Right forelimb (tissue), 1 donor: ENCODE measurements at regions not wholly inside any gene's neighbourhood (a gene's known extent, or its start where the extent isn't known, plus 50 kb on each side); places are given as distances from the start of the nearest gene placed in this dataset.
"Not testable (repeated sequence)": the region's sequence is repeated elsewhere in the genome, so short reads cannot be mapped to it uniquely, and the experiment has no call there.

Experiments
- DNase-seq: peaks from one replicate; pipeline ENCODE4 v3.0.0-alpha.2; 2018

DNA sequence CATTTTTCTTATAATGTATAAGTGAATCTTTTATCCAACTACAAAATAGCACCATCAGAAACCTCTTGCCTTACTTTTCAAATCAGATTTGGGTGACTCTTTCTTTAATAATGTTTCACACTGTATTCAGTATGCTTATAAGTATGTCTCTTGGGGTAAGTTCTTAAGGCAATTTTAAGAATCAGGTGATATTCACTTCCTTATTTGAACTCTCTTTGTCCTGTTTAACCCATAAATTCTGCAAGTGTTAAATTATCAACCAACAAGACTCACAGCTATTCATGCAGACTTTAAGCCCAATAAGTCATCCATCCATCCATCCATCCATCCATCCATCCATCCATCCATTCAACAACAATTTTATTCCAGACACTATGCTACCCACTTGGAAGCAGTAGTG is 142.7 kb upstream of the FBXL17 start:
- DNase-seq, result no peak

GRCh38 chr5:108523360-108523759 is 141.5 kb upstream of the FBXL17 start:
- DNase-seq, result no peak

DNA sequence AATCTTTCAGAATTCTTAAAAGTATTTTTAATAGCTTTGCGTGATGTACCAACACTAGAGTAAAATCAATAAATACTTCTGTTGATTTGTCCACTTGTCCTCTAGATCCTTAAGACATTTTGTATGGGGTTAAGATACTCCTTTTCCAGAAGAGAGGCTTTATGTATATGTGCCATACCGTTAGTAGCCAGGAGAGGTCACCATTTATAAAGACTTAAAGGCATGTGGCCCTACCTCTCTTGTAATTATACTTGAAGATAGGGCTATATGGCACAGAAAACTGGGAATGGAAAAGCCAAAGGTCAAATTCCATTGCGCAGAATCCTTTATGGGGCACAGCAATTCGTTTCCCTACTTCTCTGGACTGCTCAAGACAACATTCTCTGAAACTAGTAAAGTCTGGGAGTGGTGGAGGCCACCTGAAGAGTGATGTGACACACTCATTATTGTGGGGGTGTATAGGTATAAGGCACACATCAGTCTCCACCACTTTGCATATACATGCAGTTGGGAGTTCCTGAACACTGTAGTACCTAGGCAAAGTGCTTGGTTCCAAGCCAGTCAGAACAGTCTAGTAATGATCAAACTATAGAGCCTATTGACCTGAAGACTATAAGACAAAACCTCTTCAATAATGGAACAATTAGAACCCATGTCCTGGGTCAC is 140.1 kb upstream of the FBXL17 start:
- no peak for DNase-seq

DNA sequence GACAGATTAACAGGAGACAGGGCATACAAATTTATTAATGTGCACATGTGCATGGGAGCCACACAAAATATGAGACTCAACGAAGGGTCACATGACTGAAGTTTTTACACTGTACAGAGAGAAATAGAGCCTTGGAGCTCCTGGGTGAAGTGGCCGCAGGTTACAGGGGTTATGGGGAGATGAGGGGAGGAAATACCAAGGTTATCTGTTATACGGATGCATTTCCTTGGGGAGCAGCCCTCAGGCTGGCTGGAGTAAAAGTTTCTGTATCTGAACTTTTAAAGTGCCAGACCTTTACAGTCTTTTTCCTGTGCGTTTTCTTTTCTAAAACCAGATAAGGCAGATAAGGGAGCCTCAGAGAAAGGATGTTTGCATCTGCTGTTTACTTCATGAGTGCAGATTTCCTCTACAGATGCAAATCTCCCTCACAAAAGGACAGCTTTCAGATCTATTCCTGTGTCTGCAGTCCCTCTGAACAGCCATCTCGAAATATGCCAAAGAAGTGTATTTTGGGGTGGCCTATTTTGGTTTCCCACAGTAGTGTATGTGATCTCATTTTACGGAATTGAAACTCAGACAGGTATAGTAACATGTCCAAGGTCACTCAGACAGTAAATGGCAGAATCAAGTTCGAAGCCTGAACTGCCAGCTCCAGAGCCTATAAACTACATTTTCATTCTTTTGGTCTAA is 139.3 kb upstream of the FBXL17 start:
- no peak for DNase-seq

DNA sequence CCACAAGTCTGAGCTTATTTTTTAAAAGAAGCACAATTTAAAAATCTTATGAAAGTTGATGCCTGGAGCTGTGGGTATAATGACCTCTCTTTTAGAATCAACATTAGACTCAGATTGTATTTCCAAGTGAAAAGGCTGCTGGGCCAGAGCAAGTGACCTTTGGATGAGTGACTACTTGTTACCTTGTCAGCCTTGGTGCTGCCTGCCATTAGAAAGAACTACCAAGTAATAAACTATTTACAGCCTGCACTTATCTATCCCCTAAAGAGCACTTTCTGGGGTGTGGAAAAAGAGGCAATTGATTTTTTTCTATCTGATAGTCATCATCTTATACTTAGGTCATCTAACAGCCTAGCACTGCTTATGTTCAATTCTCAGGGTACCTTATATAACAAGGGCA is 134.9 kb upstream of the FBXL17 start:
- DNase-seq, result no peak

DNA sequence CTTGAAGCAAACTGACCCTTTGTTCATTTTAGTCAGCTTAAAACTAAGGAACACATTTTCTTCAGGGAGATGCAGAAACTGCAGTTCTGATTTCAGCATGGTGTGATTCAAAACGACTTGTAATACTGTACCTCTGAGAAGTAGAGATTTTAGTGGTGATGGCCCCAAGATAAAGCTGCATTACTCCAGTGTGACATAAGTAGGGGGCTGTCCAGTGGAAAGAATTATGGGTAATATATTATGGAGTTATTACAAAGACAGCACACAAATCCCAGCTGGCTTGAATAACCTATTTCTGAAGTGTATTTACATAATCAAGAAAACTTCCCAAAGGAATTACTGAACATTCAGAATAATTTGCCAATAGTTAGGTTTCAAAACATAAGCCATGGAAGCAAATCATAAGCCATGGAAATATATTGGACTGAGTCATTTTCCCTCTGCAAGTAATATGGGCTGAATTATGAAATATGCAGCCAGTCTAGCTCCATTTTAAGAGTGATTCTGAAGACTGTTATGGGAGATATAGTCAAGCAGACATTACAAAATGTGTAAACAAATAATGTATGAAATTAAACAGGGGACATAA is 133.7 kb upstream of the FBXL17 start:
- DNase-seq, result no peak

GRCh38 chr5:108508979-108509378 is 127.1 kb upstream of the FBXL17 start:
- no peak for DNase-seq

- no peak for DNase-seq
Observed at GRCh38 chr5:108507631-108508030, 125.7 kb upstream of the FBXL17 start.

DNA sequence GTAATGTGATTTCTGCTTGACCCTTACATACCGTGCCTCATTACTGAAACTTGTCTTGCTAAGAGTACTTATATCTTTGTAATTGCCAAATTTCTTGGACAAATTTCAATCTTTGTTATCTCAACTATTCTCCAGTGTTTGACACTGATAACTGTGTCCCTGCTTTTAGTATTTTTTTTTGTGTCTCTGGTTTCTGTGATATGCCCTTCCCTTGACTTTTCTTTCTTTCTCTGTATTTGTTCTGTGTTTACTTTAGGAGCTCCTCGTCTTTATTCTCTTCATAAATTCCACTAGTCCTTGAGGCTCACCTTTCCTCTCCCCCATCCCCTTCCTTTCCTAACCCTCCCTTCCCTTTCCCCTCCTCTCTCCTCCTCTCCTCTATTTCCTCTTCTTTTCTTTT is 123.7 kb upstream of the FBXL17 start:
- DNase-seq, result no peak

DNA sequence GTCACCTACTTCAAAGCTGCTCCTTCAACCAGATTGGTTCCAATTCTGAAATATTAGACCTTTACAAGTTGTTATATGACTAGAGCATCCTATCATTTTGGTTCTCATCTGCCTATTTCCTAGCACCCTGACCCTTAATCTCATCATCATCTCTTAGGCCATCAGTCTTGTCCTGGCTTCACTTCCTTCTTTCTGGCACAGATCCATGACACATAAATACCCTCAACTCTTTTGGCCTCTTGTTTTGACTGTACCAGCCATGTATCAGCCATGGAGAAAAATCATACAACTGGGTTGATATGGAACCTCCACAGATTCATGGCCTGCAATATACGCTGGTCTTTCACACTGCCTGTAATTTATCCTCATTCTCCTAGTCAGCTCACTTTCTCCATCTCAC is 123.1 kb upstream of the FBXL17 start:
- DNase-seq, result no peak

DNA sequence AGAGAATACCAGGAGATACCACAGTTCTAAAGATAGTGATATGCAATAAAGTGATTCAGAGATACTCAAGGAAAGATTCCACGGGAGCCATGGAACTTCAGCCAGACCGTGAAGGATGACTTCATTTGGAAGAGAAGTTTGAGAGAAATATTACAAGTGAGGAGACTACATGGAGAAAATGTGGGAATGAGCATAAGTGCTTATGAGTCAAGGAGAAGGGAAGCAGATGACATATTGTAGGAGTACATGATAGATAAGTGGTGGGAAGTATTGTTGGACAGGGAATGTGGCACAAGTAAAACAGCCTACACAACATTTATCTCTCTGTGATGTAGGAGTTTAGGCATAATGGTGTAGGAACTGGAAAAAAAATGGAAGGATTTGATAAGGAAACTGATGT is 122.1 kb upstream of the FBXL17 start:
- DNase-seq, result no peak

DNA sequence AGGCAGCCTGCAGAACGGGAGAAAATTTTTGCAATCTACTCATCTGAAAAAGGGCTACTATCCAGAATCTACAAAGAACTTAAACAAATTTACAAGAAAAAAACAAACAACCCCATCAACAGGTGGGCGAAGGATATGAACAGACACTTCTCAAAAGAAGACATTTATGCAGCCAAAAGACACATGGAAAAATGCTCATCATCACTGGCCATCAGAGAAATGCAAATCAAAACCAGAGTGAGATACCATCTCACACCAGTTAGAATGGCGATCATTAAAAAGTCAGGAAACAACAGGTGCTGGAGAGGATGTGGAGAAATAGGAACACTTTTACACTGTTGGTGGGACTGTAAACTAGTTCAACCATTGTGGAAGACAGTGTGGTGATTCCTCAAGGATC is 113.7 kb upstream of the FBXL17 start:
- not testable (repeated sequence) for DNase-seq

GRCh38 chr5:108487951-108488350 is 106.1 kb upstream of the FBXL17 start:
- DNase-seq, result no peak

GRCh38 chr5:108484035-108484434 is 102.1 kb upstream of the FBXL17 start:
- DNase-seq, result no peak

GRCh38 chr5:108481355-108481931 is 99.5 kb upstream of the FBXL17 start:
- DNase-seq, result no peak

GRCh38 chr5:108472237-108472636 is 90.3 kb upstream of the FBXL17 start:
- DNase-seq, result no peak

DNA sequence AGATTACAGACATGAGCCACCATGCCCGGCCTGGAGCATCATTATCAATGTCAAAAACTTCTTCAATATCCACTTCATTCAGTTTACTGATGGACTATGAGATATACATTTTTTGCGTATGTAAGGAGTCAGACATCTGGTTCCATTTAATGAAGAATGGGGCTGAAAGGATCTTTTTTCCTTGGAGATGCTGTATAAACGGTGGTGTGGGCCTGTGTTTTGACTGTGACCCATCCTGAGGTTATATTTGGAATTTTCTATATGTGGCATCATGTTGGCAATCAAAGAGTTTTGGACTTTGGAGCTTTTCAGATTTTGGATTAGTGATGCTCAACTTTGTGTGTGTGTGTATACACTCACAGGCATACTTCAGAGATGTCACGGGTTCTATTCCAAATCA is 85.7 kb upstream of the FBXL17 start:
- no peak for DNase-seq

DNA sequence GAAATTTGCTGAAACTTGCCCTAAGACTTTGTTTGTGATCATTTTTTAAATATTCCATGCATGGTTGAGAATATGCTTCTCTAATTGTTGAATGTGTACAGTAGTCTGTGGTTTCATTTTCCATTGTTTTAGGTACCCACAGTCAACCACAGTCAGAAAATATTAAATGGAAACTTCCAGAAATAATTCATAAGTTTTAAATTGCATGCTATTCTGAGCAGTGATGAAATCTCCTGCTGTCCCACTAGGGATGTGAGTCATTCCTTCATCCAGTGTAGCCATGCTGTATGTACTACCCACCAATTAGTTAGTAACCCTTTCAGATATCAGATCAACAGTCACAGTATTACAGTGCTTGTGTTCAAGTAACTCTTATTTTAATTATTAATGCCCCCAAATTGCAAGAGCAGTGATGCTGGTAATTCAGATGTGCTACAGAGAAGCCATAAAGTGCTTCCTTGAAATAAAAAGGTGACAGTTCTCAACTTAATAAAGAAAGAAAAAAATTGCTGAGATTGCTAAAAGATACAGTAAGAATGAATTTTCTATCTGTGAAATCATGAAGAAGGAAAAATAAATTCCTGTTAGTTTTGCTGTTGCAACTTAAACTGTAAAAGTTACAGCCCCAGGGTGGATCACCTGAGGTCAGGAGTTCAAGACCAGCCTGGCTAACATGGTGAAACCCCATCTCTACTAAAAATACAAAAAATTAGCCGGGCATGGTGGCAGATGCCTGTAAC is 79.9 kb upstream of the FBXL17 start:
- no peak for DNase-seq

GRCh38 chr5:108459769-108460168 is 77.9 kb upstream of the FBXL17 start:
- no peak for DNase-seq

GRCh38 chr5:108451269-108451668 is 69.4 kb upstream of the FBXL17 start:
- DNase-seq, result no peak

- DNase-seq, result not testable (repeated sequence)
Observed at GRCh38 chr5:108444130-108444529, 62.2 kb upstream of the FBXL17 start.

DNA sequence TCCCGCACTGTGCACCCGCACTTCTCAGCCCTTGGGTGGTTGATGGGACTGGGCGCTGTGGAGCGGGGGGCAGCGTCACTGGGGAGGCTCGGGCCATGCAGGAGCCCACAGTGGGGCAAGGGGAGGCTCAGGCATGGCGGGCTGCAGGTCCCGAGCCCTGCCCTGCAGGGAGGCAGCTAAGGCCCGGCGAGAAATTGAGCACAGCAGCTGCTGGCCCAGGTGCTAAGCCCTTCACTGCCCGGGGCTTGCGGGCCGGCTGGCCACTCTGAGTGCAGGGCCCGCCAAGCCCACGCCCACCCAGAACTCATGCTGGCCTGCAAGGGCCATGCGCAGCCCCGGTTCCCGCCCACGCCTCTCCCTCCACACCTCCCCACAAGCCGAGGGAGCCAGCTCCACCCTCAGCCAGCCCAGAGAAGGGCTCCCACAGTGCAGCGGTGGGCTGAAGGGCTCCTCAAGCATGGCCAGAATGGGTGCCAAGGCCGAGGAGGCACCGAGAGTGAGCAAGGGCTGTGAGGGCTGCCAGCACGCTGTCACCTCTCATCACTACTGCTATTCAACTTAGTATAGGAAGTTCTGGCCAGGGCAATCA is 60.3 kb upstream of the FBXL17 start:
- DNase-seq, result not testable (repeated sequence)

- no peak for DNase-seq
Observed at GRCh38 chr5:108437425-108437824, 55.5 kb upstream of the FBXL17 start.
